Epithelial cell of esophagus (primary cell): ENCODE measurements at regions not wholly inside any gene's neighbourhood (a gene's known extent, or its start where the extent isn't known, plus 50 kb on each side); places are given as distances from the start of the nearest gene placed in this dataset.
A peak's percentile ranks its signal among the peaks of the same experiment; 100 is the strongest.

Source experiments
- DNase-seq: peaks from one replicate; pipeline ENCODE4 v3.0.0; 2010; ENCODE audit warnings: low read depth
- H3K4me3 ChIP-seq: 2 replicates; pipeline ENCODE4 v1.5.1; 2011; ENCODE audit warnings: mild to moderate bottlenecking, low read length, control low read depth
- TF ChIP-seq, protein P1 (sequence below): IDR thresholded peaks from 2 replicates; pipeline ENCODE4 v1.5.1; 2011; ENCODE audit warnings: low read depth, mild to moderate bottlenecking, low read length, control low read depth, inconsistent platforms; ENCODE audit not compliant: insufficient read depth; ENCODE audit errors: missing control alignments

DNA sequence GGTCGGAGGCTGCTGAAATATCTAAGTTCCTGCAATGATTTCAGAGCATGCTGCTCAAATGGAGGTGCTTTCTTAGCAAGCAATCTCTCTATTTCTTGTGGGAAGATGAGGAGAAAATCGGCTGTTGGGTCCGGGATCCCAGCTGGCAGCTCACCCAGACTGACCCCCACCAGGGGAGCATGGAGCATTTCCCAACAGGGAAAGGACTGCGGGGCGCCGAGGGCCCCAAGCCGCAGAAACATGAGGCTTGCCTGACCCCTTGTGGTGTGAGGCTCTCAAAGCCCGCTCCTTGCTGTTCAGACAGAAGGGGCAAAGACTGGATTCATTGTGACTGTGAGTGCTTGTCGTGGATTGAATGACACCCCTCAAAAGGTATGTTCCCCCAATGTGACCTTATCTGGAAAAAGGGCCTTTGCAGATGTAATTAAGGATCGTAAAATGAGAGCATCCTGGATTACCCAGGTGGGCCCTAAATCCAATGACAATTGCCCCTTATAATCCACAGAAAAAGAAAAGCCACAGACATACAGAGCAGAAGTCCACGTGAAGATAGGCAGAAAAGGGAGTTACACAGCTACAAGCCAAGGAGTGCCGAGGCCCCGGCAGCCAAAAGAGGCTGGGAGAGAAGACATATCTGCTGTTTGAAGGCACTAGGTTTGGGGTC is 116.3 kb upstream of the VASH1 start:
- no peak overlapping the region for H3K4me3 ChIP-seq
- peak; percentile 51 for DNase-seq
- TF ChIP-seq, protein P1, sequence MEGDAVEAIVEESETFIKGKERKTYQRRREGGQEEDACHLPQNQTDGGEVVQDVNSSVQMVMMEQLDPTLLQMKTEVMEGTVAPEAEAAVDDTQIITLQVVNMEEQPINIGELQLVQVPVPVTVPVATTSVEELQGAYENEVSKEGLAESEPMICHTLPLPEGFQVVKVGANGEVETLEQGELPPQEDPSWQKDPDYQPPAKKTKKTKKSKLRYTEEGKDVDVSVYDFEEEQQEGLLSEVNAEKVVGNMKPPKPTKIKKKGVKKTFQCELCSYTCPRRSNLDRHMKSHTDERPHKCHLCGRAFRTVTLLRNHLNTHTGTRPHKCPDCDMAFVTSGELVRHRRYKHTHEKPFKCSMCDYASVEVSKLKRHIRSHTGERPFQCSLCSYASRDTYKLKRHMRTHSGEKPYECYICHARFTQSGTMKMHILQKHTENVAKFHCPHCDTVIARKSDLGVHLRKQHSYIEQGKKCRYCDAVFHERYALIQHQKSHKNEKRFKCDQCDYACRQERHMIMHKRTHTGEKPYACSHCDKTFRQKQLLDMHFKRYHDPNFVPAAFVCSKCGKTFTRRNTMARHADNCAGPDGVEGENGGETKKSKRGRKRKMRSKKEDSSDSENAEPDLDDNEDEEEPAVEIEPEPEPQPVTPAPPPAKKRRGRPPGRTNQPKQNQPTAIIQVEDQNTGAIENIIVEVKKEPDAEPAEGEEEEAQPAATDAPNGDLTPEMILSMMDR: peak; percentile 79

DNA sequence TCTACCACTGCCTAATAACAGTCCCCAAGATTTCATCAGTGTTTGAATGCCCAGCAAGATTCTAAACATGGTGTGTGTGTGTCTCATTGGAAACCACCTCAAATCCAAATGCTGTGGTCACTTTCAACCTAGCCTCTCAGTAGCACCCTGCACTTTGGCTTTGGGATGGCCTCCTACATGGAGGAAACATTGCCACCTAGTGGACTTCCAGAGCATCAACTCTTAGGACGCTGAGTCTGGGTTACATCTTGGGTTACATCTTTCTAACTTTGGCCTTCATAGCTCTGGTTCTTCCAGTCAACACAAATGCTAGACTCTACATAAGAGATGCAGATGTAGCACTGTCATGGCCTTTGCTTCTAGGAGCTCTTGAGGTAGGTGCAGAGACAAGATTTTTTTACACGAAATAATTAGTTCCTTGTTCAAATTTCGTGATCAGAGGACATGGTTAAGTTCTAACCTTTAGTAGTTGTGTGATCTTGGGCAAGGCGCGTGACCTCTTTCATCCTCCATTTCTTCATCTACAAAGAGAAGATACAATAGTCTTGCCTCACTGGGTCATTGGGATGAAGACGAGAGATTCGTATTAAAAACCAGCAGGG is 113.5 kb upstream of the VASH1 start:
- TF ChIP-seq, protein P1: peak; percentile 95
- DNase-seq: peak; percentile 69
- no peak overlapping the region for H3K4me3 ChIP-seq

DNA sequence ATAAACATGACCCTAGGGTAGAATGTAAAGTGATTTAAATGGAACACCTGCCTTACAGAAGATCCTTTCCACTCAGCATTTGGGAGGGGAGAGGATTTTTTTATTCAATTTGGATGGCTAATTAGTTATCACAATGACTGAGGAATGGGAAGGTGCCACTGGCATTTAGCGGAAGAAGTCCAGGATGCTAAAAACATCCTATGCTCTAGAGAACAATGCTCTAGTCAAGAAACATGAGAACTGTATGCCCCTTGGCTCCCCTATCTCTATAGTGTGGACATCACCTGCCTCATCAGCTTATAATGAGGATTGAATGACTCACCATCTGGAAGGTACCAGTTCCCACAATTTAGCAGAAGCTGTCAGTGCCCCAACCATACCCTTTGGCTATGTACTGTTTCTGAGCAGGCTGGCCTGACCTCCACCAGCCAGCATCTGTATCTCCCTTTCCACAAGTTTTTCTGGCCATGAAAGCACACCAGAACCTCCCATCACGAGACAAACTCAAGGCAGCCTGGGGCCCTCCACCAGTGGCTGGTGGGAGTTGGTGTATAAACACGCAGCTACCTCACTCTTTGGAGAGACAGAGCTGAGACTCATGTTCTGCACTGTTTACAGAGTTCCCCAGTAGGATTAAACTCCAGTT is 109.7 kb upstream of the VASH1 start:
- DNase-seq: no peak
- TF ChIP-seq, protein P1: no peak
- no peak overlapping the region for H3K4me3 ChIP-seq

DNA sequence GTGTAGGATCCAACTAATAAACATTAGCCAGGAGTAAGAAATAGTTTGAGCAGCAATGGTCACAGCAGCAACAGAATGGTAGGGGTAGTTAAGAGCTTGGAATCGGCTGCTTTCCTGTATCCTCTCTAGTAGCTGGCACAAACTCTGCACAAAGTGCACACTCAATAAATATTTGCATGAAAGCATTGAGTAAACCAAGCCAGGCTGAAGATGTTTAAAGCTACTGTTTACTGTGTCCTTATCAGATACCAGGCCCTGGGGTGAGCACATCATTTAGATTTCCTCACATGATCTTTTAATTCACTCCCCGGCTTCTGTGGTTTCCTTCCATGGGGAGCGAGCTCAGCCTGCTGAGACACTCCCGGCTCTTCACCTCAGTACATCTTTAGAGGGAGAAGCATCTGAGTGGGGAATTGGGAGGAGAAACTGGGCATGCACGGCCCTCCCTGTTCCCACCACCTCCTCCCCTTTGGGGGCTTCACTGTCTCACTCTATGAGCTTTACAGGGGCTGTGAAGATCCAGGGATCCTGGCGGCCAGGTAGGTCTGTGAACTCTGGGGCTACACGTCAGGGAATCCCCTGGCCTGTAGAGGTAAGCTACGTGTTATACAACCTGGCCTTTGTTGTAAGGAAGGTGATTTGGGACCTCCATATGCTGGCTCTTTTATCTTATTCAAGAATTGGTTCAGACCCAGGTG is 107.2 kb upstream of the VASH1 start:
- no peak for DNase-seq
- no peak overlapping the region for H3K4me3 ChIP-seq
- TF ChIP-seq, protein P1: no peak

DNA sequence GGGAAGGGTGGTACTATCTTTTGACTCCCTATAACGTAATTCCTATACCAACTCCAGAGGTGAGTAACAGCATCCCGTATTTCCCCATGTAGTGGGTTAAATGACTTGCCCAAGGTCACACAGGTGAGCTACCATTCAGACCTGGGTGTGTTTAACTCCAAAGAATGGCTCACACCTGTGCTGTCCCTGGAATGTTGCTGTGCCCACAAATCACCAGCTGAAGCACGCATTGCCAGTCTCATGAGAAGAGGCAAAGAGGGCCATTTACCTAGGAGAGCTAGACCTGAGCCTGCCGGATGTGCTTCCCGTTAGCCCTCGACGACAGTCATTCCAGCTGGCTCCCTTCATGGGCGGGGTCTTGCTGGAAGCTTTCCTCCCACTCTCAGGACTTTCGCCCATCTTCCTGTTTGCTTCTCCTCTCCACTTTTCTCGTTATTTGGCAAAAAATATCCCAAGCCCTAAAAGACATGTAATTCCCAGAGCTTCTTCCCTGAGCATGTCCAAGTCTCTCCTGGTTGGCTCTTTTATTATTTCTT is 106.6 kb upstream of the VASH1 start:
- TF ChIP-seq, protein P1: no peak
- H3K4me3 ChIP-seq: no peak overlapping the region
- peak; percentile 32 for DNase-seq

DNA sequence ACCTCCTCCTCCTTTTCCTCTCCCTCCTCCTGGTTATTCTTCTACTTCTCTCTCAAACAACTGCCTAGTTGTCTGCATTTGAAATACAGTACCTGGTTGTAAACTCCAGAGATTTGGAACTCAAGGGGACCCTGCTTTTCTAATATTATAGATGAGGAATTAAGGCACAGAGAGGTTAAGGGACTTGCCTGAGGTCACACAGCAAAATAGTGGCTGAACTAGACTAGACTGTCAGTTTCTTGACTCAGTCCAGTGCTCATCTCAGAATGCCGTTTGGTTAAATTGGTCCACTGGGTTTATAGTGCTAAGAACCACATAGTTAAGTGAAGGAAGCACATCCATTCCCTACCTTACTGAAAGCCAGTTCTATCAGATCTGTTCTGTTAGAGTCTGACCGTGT is 105.9 kb upstream of the VASH1 start:
- H3K4me3 ChIP-seq: no peak overlapping the region
- TF ChIP-seq, protein P1: no peak
- no peak for DNase-seq
